ENCODE measurements at regions not wholly inside any gene's neighbourhood (a gene's known extent, or its start where the extent isn't known, plus 50 kb on each side); places are given as distances from the start of the nearest gene placed in this dataset.

GRCh38 chr2:158904627-158905177 lies 63.7 kb upstream of the TANC1 start:
- in situ Hi-C loops (cut with HindIII; ENCODE audit: low sequenced_read_pairs): loop anchor here (5.0 kb wide), 1 partner anchor 43 kb away; no protein-coding TSS in a partner anchor

GRCh38 chr2:158905341-158905740 lies 63.1 kb upstream of the TANC1 start:
- in situ Hi-C loops (cut with HindIII; ENCODE audit: low sequenced_read_pairs): no loop called here

- in situ Hi-C loops (cut with HindIII; ENCODE audit: low sequenced_read_pairs): no loop called here
These were observed 62.7 kb upstream of the TANC1 start for GRCh38 chr2:158905784-158906183.

GRCh38 chr2:158907926-158908456 lies 60.4 kb upstream of the TANC1 start:
- in situ Hi-C loops (cut with HindIII; ENCODE audit: low sequenced_read_pairs): no loop called here

GRCh38 chr2:158912112-158912511 lies 56.3 kb upstream of the TANC1 start:
- in situ Hi-C loops (cut with HindIII; ENCODE audit: low sequenced_read_pairs): no loop called here

- in situ Hi-C loops (cut with HindIII; ENCODE audit: low sequenced_read_pairs): no loop called here
These were observed 55.7 kb upstream of the TANC1 start for GRCh38 chr2:158912765-158913164.

GRCh38 chr2:158914066-158914465 lies 54.4 kb upstream of the TANC1 start:
- in situ Hi-C loops (cut with HindIII; ENCODE audit: low sequenced_read_pairs): no loop called here

- in situ Hi-C loops (cut with HindIII; ENCODE audit: low sequenced_read_pairs): no loop called here
These were observed 53.7 kb upstream of the TANC1 start for GRCh38 chr2:158914731-158915130.

GRCh38 chr2:158917121-158917520 lies 51.3 kb upstream of the TANC1 start:
- in situ Hi-C loops (cut with HindIII; ENCODE audit: low sequenced_read_pairs): no loop called here

GRCh38 chr2:158918452-158918851 lies 50.0 kb upstream of the TANC1 start:
- in situ Hi-C loops (cut with HindIII; ENCODE audit: low sequenced_read_pairs): no loop called here

Measured in endothelial cell of hepatic sinusoid (primary cell).